Neural cell (in vitro differentiated cells): ENCODE measurements at regions not wholly inside any gene's neighbourhood (a gene's known extent, or its start where the extent isn't known, plus 50 kb on each side); places are given as distances from the start of the nearest gene placed in this dataset.

Source experiments
- H2AFZ ChIP-seq: fragments of 200-600, 300-800 bp; sonication (generic), shearing (Covaris generic); 2 replicates; pipeline ENCODE4 v1.6.0; 2014; ENCODE audit warnings: low read depth, mild to moderate bottlenecking, antibody characterized with exemption, low read length, moderate library complexity
- H3F3A ChIP-seq: fragments of 200-600 bp; shearing (Covaris generic); 2 replicates; pipeline ENCODE4 v1.6.1; 2016; ENCODE audit warnings: mild to moderate bottlenecking, moderate library complexity, mixed read lengths, antibody characterized with exemption, low read length; ENCODE audit not compliant: insufficient read depth, poor library complexity, severe bottlenecking
- H3K27ac ChIP-seq: fragments of 200-600, 300-800 bp; sonication (generic), shearing (Covaris generic); 2 replicates; pipeline ENCODE4 v1.5.1; 2014; ENCODE audit warnings: mild to moderate bottlenecking, low read length, moderate library complexity
- H3K27me3 ChIP-seq: fragments of 300-800, 200-600 bp; sonication (generic), shearing (Covaris generic); 2 replicates; pipeline ENCODE4 v1.6.0; 2014; ENCODE audit warnings: mild to moderate bottlenecking, low read depth, low read length, moderate library complexity; ENCODE audit not compliant: insufficient read depth
- H3K36me3 ChIP-seq: fragments of 300-800, 200-600 bp; sonication (generic), shearing (Covaris generic); 2 replicates; pipeline ENCODE4 v1.5.1; 2014; ENCODE audit warnings: mild to moderate bottlenecking, antibody characterized with exemption, low read length, moderate library complexity; ENCODE audit not compliant: insufficient read depth
- H3K4me2 ChIP-seq: fragments of 300-800, 200-600 bp; sonication (generic), shearing (Covaris generic); 2 replicates; pipeline ENCODE4 v1.6.0; 2014; ENCODE audit warnings: mild to moderate bottlenecking, low read length
- H3K4me3 ChIP-seq: fragments of 300-800, 200-600 bp; sonication (generic), shearing (Covaris generic); 2 replicates; pipeline ENCODE4 v1.5.1; 2014; ENCODE audit warnings: mild to moderate bottlenecking, low read length, moderate library complexity
- H3K79me2 ChIP-seq: fragments of 200-600 bp; shearing (Covaris generic); replicated peaks from 2 replicates; pipeline ENCODE4 v1.6.0; 2014; ENCODE audit warnings: mild to moderate bottlenecking, low read length, moderate library complexity; ENCODE audit not compliant: insufficient read depth
- H3K9ac ChIP-seq: fragments of 300-800, 200-600 bp; sonication (generic), shearing (Covaris generic); 2 replicates; pipeline ENCODE4 v1.6.1; 2016; ENCODE audit warnings: mild to moderate bottlenecking, low read length, mixed read lengths
- H3K9me2 ChIP-seq: fragments of 200-600 bp; shearing (Covaris generic); 2 replicates; pipeline ENCODE4 v1.6.1; 2016; ENCODE audit warnings: mild to moderate bottlenecking, low read length, mixed read lengths; ENCODE audit not compliant: insufficient read depth
- H3K9me3 ChIP-seq: fragments of 200-600, 300-800 bp; sonication (generic), shearing (Covaris generic); 2 replicates; pipeline ENCODE4 v1.6.1; 2016; ENCODE audit warnings: mild to moderate bottlenecking, mixed run types, low read length, moderate library complexity, mixed read lengths
- H4K20me1 ChIP-seq: fragments of 200-600 bp; shearing (Covaris generic); 2 replicates; pipeline ENCODE4 v1.6.1; 2016; ENCODE audit warnings: mild to moderate bottlenecking, mixed run types; ENCODE audit not compliant: insufficient read depth
- CTCF ChIP-seq: fragments of 450-650 bp; IDR thresholded peaks from 2 replicates; pipeline ENCODE4 v1.5.1; 2014; ENCODE audit warnings: antibody characterized with exemption, mild to moderate bottlenecking, moderate library complexity; ENCODE audit not compliant: poor library complexity, severe bottlenecking
- EP300 ChIP-seq: fragments of 450-650 bp; conservative IDR thresholded peaks from 2 replicates; pipeline ENCODE4 v1.6.1; 2014; ENCODE audit warnings: antibody characterized with exemption, mild to moderate bottlenecking, moderate library complexity; ENCODE audit not compliant: poor library complexity, severe bottlenecking
- EZH2 ChIP-seq: fragments of 200-600, 300-800 bp; shearing (Covaris generic), sonication (generic); IDR thresholded peaks from 2 replicates; pipeline ENCODE4 v1.6.1; 2014; ENCODE audit warnings: antibody characterized with exemption, low read length, borderline replicate concordance, mild to moderate bottlenecking; ENCODE audit not compliant: insufficient read depth, poor library complexity, severe bottlenecking
- MXI1 ChIP-seq: fragments of 450-650 bp; conservative IDR thresholded peaks from 2 replicates; pipeline ENCODE4 v1.6.1; 2014; ENCODE audit warnings: antibody characterized with exemption, mild to moderate bottlenecking; ENCODE audit not compliant: poor library complexity, severe bottlenecking
- POLR2AphosphoS5 ChIP-seq: IDR thresholded peaks from 2 replicates; pipeline ENCODE4 v1.6.1; 2012
- RAD21 ChIP-seq: fragments of 450-650 bp; conservative IDR thresholded peaks from 2 replicates; pipeline ENCODE4 v1.6.1; 2014; ENCODE audit warnings: antibody characterized with exemption, mild to moderate bottlenecking, moderate library complexity
- REST ChIP-seq: IDR thresholded peaks from 2 replicates; pipeline ENCODE4 v1.6.1; 2012; ENCODE audit warnings: borderline replicate concordance
- SMC3 ChIP-seq: fragments of 450-650 bp; conservative IDR thresholded peaks from 2 replicates; pipeline ENCODE4 v1.6.1; 2014; ENCODE audit warnings: antibody characterized with exemption, mild to moderate bottlenecking, moderate library complexity; ENCODE audit not compliant: poor library complexity
- TAF1 ChIP-seq: IDR thresholded peaks from 2 replicates; pipeline ENCODE4 v1.6.1; 2012; ENCODE audit warnings: low read depth

GRCh38 chr18:28880856-28881255 lies 703.9 kb upstream of the CDH2 start:
- Histone ChIP-seq H4K20me1 (no peaks in the 10 kb centered on the region), H2AFZ (no peak overlapping the region), H3K9me3 (no peaks in the 10 kb centered on the region), H3K36me3 (no peaks in the 10 kb centered on the region), H3K27ac (no peak overlapping the region), H3F3A (no peaks in the 10 kb centered on the region), H3K9me2 (no peaks in the 10 kb centered on the region), H3K27me3 (no peaks in the 10 kb centered on the region), H3K4me2 (no peak overlapping the region), H3K4me3 (no peak overlapping the region), H3K79me2 (no peaks in the 10 kb centered on the region), H3K9ac (no peak overlapping the region)
- TF ChIP-seq EP300 (no peak), SMC3 (no peak), POLR2AphosphoS5 (no peak), TAF1 (no peak), REST (no peak), MXI1 (no peak), RAD21 (no peak), CTCF (no peak)

- Histone ChIP-seq H3K4me2 (no peak overlapping the region), H3K4me3 (no peak overlapping the region), H3K9ac (no peak overlapping the region), H3K79me2 (no peaks in the 10 kb centered on the region), H3K9me2 (no peaks in the 10 kb centered on the region), H3K27me3 (no peaks in the 10 kb centered on the region), H3K9me3 (no peaks in the 10 kb centered on the region), H3K27ac (no peak overlapping the region), H4K20me1 (no peaks in the 10 kb centered on the region), H3K36me3 (no peaks in the 10 kb centered on the region), H3F3A (no peaks in the 10 kb centered on the region), H2AFZ (no peak overlapping the region)
- TF ChIP-seq EZH2 = no peak
- no peak for TF ChIP-seq RAD21
- TF ChIP-seq EP300 = no peak
- no peak for TF ChIP-seq CTCF
- no peak for TF ChIP-seq REST
- no peak for TF ChIP-seq MXI1
- no peak for TF ChIP-seq POLR2AphosphoS5
- TF ChIP-seq SMC3 = no peak
Observed at GRCh38 chr18:28875059-28875458, 698.1 kb upstream of the CDH2 start.
